Activated CD4-positive, alpha-beta T cell treated with anti-CD3 and anti-CD28 coated beads, Interleukin-2, amount 50 U/mL, for 16 hours (primary cell): ENCODE measurements at regions not wholly inside any gene's neighbourhood (a gene's known extent, or its start where the extent isn't known, plus 50 kb on each side); places are given as distances from the start of the nearest gene placed in this dataset.
"Not testable (repeated sequence)": the region's sequence is repeated elsewhere in the genome, so short reads cannot be mapped to it uniquely, and the experiment has no call there.

Experiments
- DNase-seq: peaks from one replicate; pipeline ENCODE4 v3.0.0-alpha.2; 2020

DNA sequence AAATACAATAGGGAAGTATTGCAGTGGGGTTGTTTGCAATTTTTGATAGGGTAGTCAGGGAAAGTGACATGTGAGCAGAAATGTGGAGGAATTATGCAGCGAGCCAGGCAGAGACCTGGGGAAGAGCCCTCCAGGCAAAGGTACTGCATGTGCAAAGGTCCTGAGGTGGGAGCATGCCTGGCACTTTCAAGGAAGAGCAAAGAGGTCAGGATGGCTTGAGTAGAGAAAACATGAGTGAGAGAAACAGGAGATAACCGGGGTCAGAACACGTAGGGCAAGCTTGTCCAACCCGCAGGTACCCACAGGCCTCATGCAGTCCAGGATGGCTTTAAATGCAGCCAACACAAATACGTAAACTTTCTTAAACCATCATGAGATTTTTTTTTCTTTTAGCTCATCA, 71.0 kb downstream of the COQ2 start:
- DNase-seq = no peak

- peak; percentile 40 for DNase-seq
Observed at GRCh38 chr4:83212041-83212851, 72.4 kb downstream of the COQ2 start.

DNA sequence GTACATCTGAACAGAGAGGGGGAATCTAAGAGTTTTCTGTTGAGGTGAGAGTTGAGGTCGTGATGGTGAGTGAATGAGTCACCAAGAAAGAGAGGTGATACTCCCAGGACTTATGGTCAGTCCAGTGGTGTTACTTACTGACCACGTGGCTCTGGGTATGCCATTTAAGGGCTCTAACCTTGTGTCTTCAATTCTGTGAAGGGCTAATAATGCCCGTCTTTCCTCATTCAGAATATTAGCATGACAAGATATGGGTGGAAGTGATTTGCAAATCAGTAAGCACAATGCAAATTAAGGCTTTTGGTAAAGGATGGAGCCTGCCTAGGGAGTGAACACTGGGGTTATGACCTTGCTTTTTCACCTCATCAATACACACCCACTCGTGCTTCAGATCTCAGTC, 75.2 kb downstream of the COQ2 start:
- no peak for DNase-seq

- DNase-seq = no peak
Observed at GRCh38 chr4:83208371-83209365, 75.9 kb downstream of the COQ2 start.

GRCh38 chr4:83207497-83208101, 77.0 kb downstream of the COQ2 start:
- no peak for DNase-seq

DNA sequence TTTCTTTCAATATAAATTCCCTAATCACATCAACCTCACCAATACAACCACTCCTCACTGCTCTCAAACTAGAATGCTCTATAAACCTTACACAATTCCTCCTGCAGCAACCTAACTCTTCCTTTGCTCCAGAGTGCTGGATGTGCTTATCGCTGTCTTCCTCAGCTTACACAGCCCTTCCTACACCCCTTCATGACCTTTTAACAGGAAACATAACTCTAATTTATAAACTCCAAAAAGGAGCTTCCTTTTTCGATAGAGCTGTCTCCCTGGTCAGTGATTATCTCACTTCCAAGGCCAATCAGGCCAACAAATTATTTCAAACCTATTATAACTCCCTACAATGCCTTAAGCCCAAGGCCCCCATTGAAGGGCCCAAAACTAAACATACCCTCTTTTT, 78.8 kb downstream of the COQ2 start:
- no peak for DNase-seq

- no peak for DNase-seq
Observed at GRCh38 chr4:83204731-83205130, 79.9 kb downstream of the COQ2 start.

DNA sequence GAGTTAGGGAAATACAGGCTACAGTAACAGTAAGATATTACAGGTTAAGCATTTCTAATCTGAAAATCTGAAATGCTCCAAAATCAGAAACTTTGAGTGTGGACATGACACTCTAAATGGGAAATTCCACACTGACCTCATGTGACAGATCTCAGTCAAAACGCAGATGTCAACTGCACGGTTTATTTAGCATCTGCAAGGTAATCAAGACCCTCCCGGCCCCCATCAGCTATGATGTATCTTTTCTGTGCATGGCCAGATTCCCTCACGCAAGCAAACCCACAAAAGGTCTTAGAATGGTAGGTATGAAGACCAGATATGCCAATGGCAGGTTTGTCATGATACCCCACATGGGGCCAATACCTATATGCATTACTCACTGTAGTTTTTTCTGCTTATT, 82.8 kb downstream of the COQ2 start:
- no peak for DNase-seq

GRCh38 chr4:83197555-83198235, 83.2 kb upstream of the PLAC8 start:
- no peak for DNase-seq

- DNase-seq = no peak
Observed at GRCh38 chr4:83196921-83197320, 82.4 kb upstream of the PLAC8 start.

- DNase-seq = no peak
Observed at GRCh38 chr4:83195269-83195668, 80.7 kb upstream of the PLAC8 start.

DNA sequence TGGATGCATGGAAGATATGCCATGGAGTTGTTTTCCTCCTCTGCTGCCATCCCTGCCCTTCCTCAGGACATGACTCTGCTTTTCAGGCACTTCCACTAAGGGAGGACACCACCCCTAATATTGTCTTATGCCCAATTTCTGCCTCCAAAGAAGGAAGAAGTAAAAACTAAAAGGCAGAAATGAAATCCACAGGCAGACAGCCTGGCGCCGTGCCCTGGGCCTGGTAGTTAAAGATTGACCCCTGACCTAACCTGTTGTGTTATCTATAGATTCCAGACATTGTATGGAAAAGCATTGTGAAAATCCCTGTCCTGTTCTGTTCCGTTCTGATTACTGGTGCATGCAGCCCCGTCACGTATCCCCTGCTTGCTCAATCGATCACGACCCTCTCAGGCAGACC, 80.1 kb upstream of the PLAC8 start:
- DNase-seq = not testable (repeated sequence)

DNA sequence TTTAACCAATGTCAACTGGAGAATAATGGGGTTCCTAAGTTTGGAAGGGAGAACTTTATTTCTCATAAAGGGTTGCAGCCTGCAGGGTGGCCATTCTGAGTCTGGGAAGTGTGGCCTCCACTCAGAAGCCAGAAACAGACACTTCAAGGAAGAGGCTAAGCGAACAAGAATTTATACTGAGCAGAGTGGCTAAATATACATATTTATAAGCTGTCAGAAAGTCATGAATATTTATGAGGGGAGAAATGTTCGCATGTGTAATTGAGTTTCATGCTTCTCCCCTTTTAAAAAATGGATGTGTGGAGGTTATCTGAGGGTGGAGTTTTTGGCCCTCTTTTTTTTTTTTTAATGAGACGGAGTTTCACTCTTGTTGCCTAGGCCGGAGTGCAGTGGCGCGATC, 78.1 kb upstream of the PLAC8 start:
- DNase-seq = no peak

DNA sequence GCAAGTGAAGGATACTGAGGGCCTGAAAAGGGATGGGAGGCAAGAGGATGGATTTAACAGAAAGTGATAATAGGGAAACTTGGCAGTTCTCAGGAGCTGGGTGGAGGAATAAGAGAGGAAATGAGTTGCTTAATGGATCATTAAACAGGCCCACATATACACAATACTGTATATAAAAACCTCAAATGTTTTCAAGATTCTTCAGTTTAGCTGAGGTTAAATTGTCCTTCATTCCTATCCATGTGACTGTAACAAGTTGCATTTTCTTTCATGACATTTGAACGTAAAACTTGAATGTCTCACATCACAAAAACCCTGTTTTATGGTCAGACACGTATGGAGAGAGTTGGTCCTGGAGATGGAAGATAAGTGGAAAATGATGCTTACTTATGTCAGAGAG, 76.5 kb upstream of the PLAC8 start:
- no peak for DNase-seq

DNA sequence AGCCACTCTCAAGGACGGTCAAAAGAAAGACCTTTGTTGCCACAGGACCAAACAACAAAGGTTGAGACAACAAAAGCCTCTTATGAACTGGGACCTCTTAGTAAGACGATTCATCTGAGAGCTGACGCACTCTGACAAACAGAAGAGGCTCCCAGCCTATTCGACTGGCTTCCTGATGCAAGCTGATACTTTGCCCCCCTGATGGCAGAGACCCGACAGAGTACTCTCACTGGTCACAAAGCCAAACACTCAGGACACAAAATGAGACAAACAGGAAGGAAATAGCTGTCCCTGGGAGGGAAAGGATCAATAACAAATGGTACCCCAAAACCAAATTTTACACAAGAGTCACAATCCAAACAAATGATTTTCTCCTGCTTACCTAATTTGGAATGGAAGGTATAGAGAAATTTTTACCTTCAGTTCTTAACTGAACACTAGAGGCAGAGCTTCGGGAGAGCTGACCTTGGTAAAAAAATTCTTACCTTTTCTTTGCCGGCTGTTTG, 75.2 kb upstream of the PLAC8 start:
- DNase-seq = no peak

DNA sequence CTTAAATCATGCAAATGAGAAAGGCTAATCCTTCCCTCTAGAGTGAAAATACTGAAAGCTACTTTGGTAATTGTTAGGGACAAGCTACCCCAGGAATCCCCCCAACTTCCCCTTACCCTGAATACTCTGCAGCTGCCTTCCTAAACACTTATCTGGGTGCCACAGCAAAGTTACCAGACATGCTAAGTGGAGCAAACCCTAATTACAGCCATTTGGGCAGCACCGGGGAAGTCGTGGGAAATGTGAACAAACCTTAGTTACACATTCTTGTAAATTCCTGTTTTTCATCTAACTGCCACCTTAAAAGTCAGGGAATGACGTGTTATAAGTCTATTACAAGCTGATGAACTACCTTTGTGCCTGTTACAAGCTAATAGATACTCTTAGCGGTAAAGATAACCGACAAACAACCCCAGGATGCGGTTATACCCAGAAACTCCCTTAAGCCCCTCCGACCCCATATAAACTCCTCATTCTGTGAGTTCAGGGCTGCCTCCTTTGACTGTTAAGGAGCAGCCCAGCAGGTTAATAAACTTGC, 66.0 kb upstream of the PLAC8 start:
- DNase-seq = no peak

DNA sequence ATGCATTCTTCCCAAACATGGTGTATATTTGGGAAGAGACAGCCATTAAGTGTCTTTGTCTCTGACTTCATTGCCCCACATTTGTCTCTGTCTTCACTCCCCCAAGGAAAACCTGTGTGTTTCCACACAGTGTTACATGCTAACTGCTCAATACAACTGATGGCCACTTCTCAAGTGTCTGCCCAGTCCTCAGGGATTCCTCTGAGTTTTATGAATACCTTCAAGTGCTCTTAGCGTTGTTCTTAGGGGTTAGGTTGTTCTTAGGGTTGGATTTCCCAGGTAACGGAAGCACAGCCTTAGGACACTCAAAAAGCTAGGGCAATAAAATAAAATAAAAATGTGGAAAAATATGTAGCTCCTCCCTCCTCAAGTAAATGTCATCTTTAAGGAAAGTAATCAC, 64.7 kb upstream of the PLAC8 start:
- DNase-seq = no peak

DNA sequence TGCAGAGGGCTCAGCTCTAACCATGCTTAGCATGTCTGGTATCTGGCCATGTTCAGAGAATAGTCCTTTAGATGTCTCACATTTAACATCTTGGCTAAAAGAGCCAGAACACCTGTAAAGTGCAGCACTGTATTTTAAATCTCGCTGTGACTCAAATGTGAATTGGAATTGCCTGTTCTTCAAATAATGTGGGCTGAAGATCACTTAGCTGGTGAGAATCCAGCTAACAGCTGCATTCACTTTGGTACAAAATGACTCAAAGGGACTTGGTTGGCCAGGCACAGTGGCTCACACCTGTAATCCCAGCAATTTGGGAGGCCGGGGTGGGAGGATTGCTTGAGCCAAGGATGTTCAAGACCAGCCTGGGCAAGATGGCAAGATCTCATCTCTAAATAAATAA, 63.5 kb upstream of the PLAC8 start:
- no peak for DNase-seq

GRCh38 chr4:83177182-83177581, 62.7 kb upstream of the PLAC8 start:
- no peak for DNase-seq

DNA sequence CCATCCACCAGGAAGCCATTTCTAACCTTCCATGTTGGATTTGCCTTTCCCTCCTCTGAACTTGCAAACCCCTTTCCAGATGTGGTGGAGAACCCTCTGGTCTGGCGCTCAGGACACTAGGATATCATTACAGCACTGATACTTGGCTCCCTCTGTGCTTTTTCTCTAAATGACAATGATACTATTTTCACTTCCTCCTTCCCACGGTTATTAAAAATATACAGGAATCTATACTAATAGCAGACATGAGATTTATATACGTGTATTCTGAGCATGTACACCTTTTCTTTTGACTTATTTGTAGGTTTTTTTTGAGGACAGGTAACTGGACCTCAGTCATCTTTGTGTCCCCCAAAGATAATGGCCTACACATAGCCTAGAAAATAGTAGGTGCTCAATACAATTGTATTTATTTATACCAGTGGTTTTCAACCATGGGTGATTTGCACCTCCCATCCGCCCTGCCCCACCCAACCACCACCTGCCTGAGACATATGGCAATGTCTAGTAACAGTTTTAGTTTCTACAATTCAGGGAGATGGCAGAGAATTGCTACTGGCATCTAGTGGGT, 60.4 kb upstream of the PLAC8 start:
- no peak for DNase-seq

GRCh38 chr4:83172371-83172770, 57.8 kb upstream of the PLAC8 start:
- DNase-seq = no peak

GRCh38 chr4:83171436-83172039, 57.0 kb upstream of the PLAC8 start:
- DNase-seq = no peak
